IMR-90 (cell line): ENCODE measurements at regions not wholly inside any gene's neighbourhood (a gene's known extent, or its start where the extent isn't known, plus 50 kb on each side); places are given as distances from the start of the nearest gene placed in this dataset.
A peak's percentile ranks its signal among the peaks of the same experiment; 100 is the strongest.

Experiments used
- ATAC-seq: fragments of 200-7000 bp; cut with Tn5 transposase; 2 replicates; pipeline ENCODE4 v1.9.1; 2020; ENCODE audit warnings: low read depth, mild to moderate bottlenecking, moderate library complexity
- BruUV-seq: library from RNA; stranded (reverse); fragments of 400-500 nt; replicated peaks from 2 replicates; lab custom pipeline; 2021; lab: Mats Ljungman, UMichigan
- CTCF ChIA-PET: fragments of 300-600 bp; formaldehyde crosslinking; extraction: SDS; loops from one replicate; lab custom pipeline; 2021; ENCODE audit warnings: antibody characterized with exemption; lab: Yijun Ruan, JAX
- POLR2A ChIA-PET: fragments of 300-600 bp; sonication (Branson Sonifier 250); formaldehyde crosslinking; loops from one replicate; lab custom pipeline; 2022; ENCODE audit warnings: antibody characterized with exemption; ENCODE audit not compliant: unreplicated experiment; lab: Charles Lee
- DNase-seq: peaks from one replicate; pipeline ENCODE4 v3.0.0; 2013
- H2AFZ ChIP-seq: replicated peaks from 2 replicates; pipeline ENCODE3; 2013; ENCODE audit warnings: low read length, mild to moderate bottlenecking; ENCODE audit not compliant: poor library complexity
- H2AK5ac ChIP-seq: 2 replicates; pipeline ENCODE4 v1.6.1; 2013; ENCODE audit warnings: low read depth, low read length, inconsistent platforms
- H2AK9ac ChIP-seq: replicated peaks from 2 replicates; pipeline ENCODE3; 2013; ENCODE audit warnings: mild to moderate bottlenecking, low read depth, low read length, moderate library complexity; ENCODE audit not compliant: poor library complexity
- H2BK120ac ChIP-seq: 2 replicates; pipeline ENCODE4 v1.6.1; 2013; ENCODE audit warnings: low read depth, low read length, inconsistent platforms
- H2BK15ac ChIP-seq: 3 replicates; pipeline ENCODE4 v1.6.1; 2013; ENCODE audit warnings: low read depth, low read length, inconsistent platforms
- H2BK20ac ChIP-seq: 2 replicates; pipeline ENCODE4 v1.6.1; 2013; ENCODE audit warnings: low read depth, mild to moderate bottlenecking, inconsistent platforms, low read length, moderate library complexity
- H2BK5ac ChIP-seq: 2 replicates; pipeline ENCODE4 v1.6.1; 2013; ENCODE audit warnings: mild to moderate bottlenecking, low read depth, low read length, inconsistent platforms; ENCODE audit not compliant: poor library complexity, severe bottlenecking
- H3K14ac ChIP-seq: replicated peaks from 2 replicates; pipeline ENCODE4 v1.6.1; 2013; ENCODE audit warnings: low read depth, low read length, inconsistent platforms
- H3K18ac ChIP-seq: 2 replicates; pipeline ENCODE4 v1.6.1; 2013; ENCODE audit warnings: low read depth, low read length, control low read depth
- H3K23ac ChIP-seq: 2 replicates; pipeline ENCODE4 v1.6.1; 2013; ENCODE audit warnings: low read depth, low read length, inconsistent platforms
- H3K27ac ChIP-seq: 2 replicates; pipeline ENCODE4 v1.5.1; 2013; ENCODE audit warnings: mild to moderate bottlenecking, control low read depth, low read length; ENCODE audit not compliant: insufficient read depth
- H3K27me3 ChIP-seq: 2 replicates; pipeline ENCODE4 v1.6.1; 2013; ENCODE audit warnings: low read length; ENCODE audit not compliant: control insufficient read depth, insufficient read depth
- H3K36me3 ChIP-seq: 2 replicates; pipeline ENCODE4 v1.6.1; 2013; ENCODE audit warnings: low read length, mixed read lengths; ENCODE audit not compliant: control insufficient read depth, insufficient read depth
- H3K4ac ChIP-seq: 2 replicates; pipeline ENCODE4 v1.6.1; 2013; ENCODE audit warnings: low read depth, low read length, inconsistent platforms
- H3K4me1 ChIP-seq: 2 replicates; pipeline ENCODE4 v1.6.1; 2013; ENCODE audit warnings: low read length, mixed read lengths; ENCODE audit not compliant: control insufficient read depth, insufficient read depth
- H3K4me2 ChIP-seq: 2 replicates; pipeline ENCODE4 v1.6.1; 2013; ENCODE audit warnings: low read depth, mild to moderate bottlenecking, control low read depth, low read length, moderate library complexity
- H3K4me3 ChIP-seq: 2 replicates; pipeline ENCODE4 v1.5.1; 2013; ENCODE audit warnings: low read depth, mild to moderate bottlenecking, control low read depth, low read length, moderate library complexity; ENCODE audit not compliant: insufficient read depth
- H3K56ac ChIP-seq: 2 replicates; pipeline ENCODE4 v1.6.1; 2013; ENCODE audit warnings: low read length, inconsistent platforms; ENCODE audit not compliant: insufficient read depth; ENCODE audit errors: extremely low read depth
- H3K79me1 ChIP-seq, 2 experiments: 2 replicates each; pipeline ENCODE4 v1.6.1; 2013; ENCODE audit warnings: low read length in 2 of 2, inconsistent platforms in 1 of 2, low read depth in 1 of 2
- H3K9ac ChIP-seq: 2 replicates; pipeline ENCODE4 v1.6.1; 2013; ENCODE audit warnings: low read depth, low read length, control low read depth
- H3K9me1 ChIP-seq: 2 replicates; pipeline ENCODE4 v1.6.1; 2013; ENCODE audit warnings: low read length, inconsistent platforms; ENCODE audit not compliant: insufficient read depth
- H3K9me3 ChIP-seq: 2 replicates; pipeline ENCODE4 v1.6.1; 2013; ENCODE audit warnings: low read length; ENCODE audit not compliant: control insufficient read depth, insufficient read depth
- H4K20me1 ChIP-seq: 2 replicates; pipeline ENCODE4 v1.6.1; 2013; ENCODE audit warnings: low read length, inconsistent platforms; ENCODE audit not compliant: insufficient read depth
- H4K5ac ChIP-seq: 2 replicates; pipeline ENCODE4 v1.6.1; 2013; ENCODE audit warnings: mild to moderate bottlenecking, low read depth, low read length, control low read depth
- H4K8ac ChIP-seq, 2 experiments: 2 replicates each; pipeline ENCODE4 v1.6.1; 2013; ENCODE audit warnings: low read depth in 2 of 2, low read length in 2 of 2, control low read depth in 1 of 2, inconsistent platforms in 1 of 2
- H4K91ac ChIP-seq: 2 replicates; pipeline ENCODE4 v1.6.1; 2013; ENCODE audit warnings: low read depth, low read length, inconsistent platforms; ENCODE audit not compliant: insufficient read depth
- BHLHE40 ChIP-seq: fragments of 150-350 bp; IDR thresholded peaks from 2 replicates; pipeline ENCODE4 v1.6.1; 2016; ENCODE audit warnings: mild to moderate bottlenecking, low read depth, low read length
- CEBPB ChIP-seq: IDR thresholded peaks from 2 replicates; pipeline ENCODE4 v1.6.1; 2012; ENCODE audit warnings: low read depth, low read length, improper control_type of control experiment
- FOS ChIP-seq: fragments of 150-350 bp; IDR thresholded peaks from 2 replicates; pipeline ENCODE4 v1.6.1; 2016; ENCODE audit warnings: low read depth, low read length
- MAFK ChIP-seq: IDR thresholded peaks from 2 replicates; pipeline ENCODE4 v1.6.1; 2012; ENCODE audit warnings: low read depth, low read length, improper control_type of control experiment
- MAZ ChIP-seq: IDR thresholded peaks from 2 replicates; pipeline ENCODE4 v1.6.1; 2012; ENCODE audit warnings: low read depth, mild to moderate bottlenecking, low read length, improper control_type of control experiment, moderate library complexity, borderline replicate concordance
- NFE2L2 ChIP-seq: fragments of 150-350 bp; IDR thresholded peaks from 2 replicates; pipeline ENCODE4 v1.6.1; 2016; ENCODE audit warnings: low read depth, mild to moderate bottlenecking, low read length
- POLR2A ChIP-seq: IDR thresholded peaks from 2 replicates; pipeline ENCODE4 v1.6.1; 2012; ENCODE audit warnings: mild to moderate bottlenecking, low read depth, low read length
- RAD21 ChIP-seq: IDR thresholded peaks from 2 replicates; pipeline ENCODE4 v1.6.1; 2012; ENCODE audit warnings: low read length, improper control_type of control experiment
- RCOR1 ChIP-seq: IDR thresholded peaks from 2 replicates; pipeline ENCODE4 v1.6.1; 2012; ENCODE audit warnings: mild to moderate bottlenecking, low read length, improper control_type of control experiment; ENCODE audit not compliant: insufficient replicate concordance
- RFX5 ChIP-seq: IDR thresholded peaks from 2 replicates; pipeline ENCODE4 v1.8.0; 2012; ENCODE audit warnings: low read depth, mild to moderate bottlenecking, low read length, moderate library complexity
- SMC3 ChIP-seq: fragments of 150-350 bp; IDR thresholded peaks from 2 replicates; pipeline ENCODE4 v1.6.1; 2016; ENCODE audit warnings: low read depth, mild to moderate bottlenecking, antibody characterized with exemption, low read length, moderate library complexity
- WGBS, 2 experiments: methylation state at CpG; one replicate each; pipeline versions ENCODE4 v1.1.5 to v1.1.7; 2013; ENCODE audit warnings: missing lambda C conversion rate in 2 of 2; ENCODE audit not compliant: insufficient read length in 1 of 2; ENCODE audit errors: extremely low coverage in 2 of 2; 5-methylcytosine and 5-hydroxymethylcytosine counted together
- dilution Hi-C: fragments of 300-500 bp; cut with HindIII; formaldehyde crosslinking; loops from one replicate; pipeline ENCODE4 v1.14.3; 2018; ENCODE audit warnings: low sequenced_read_pairs; ENCODE audit not compliant: unreplicated experiment
- in situ Hi-C: fragments of 300-500 bp; cut with MboI; formaldehyde crosslinking; loops from 3 replicates; pipeline ENCODE4 v1.14.3; 2019; ENCODE audit warnings: low sequenced_read_pairs, inconsistent platforms, mixed read lengths
- intact Hi-C: fragments of 100-400 bp; cut with micrococcal nuclease; formaldehyde crosslinking; loops from 2 replicates; pipeline ENCODE4 v1.10.0; 2022
- TF ChIP-seq, protein P1 (sequence below): conservative IDR thresholded peaks from 2 replicates; pipeline ENCODE4 v1.5.1; 2012; ENCODE audit warnings: mild to moderate bottlenecking, low read depth, low read length, improper control_type of control experiment
- TF ChIP-seq, protein P2 (sequence below): fragments of 150-350 bp; IDR thresholded peaks from 2 replicates; pipeline ENCODE4 v1.6.1; 2016; ENCODE audit warnings: low read depth, mild to moderate bottlenecking, low read length, moderate library complexity, borderline replicate concordance
- TF ChIP-seq, protein P3 (sequence below): fragments of 150-350 bp; IDR thresholded peaks from 2 replicates; pipeline ENCODE4 v1.6.1; 2017; ENCODE audit warnings: mild to moderate bottlenecking, antibody characterized with exemption, low read length, low read depth

DNA sequence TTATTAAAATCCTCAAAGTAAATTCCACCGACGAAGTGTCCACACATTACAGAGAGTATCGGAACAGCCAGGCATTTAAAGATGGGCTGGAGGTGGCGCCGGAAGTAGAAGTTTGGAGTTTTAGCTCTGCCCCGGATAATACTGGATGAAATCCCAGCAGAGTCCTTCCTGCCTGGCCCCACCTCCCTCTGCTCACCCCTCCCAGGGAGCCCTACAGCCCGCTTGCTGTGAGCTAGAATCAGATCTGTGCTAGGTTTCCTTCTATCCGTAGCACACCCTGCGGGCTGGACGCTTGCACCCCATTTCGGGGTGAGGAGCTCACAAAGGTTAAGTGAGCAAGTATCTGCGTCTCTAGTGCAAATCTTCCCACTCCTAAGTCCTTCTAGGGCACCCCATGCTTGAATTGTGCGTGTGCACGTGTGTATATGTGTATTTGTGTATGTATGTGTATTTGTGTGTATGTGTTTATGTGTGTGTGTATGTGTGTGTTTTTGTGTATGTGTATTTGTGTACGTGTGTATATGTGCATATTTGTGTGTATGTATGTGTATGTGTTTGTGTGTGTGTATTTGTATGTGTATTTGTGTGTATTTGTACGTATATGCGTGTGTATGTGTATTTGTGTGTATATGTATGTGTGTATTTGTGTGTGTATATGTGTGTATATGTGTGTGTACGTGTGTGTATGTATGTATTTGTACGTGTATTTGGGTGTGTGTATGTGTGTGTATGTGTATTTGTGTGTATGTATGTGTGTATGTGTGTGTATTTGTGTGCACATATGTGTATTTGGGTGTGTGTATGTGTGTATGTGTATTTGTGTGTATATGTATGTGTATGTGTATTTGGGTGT is 61.4 kb downstream of the HAPSTR1 start:
- Histone ChIP-seq H3K4me2 (no peak overlapping the region), H4K20me1 (no peaks in the 10 kb centered on the region), H2BK20ac (0 out of 2 replicates have a peak overlapping the region, but pooled peaks have one; percentile 39), H3K27me3 (no peaks in the 10 kb centered on the region; the same call in 1 of the 2 replicates), H3K9me3 (no peaks in the 10 kb centered on the region), H3K36me3 (no peaks in the 10 kb centered on the region), H3K23ac (no peak overlapping the region), H3K4me3 (no peak overlapping the region), H3K18ac (no peak overlapping the region; the same call in 1 of the 2 replicates), H2AK5ac (peak overlapping the region; percentile 40), H3K56ac (no peak overlapping the region), H3K27ac (no peak overlapping the region), H3K9me1 (no peaks in the 10 kb centered on the region; the same call in none of the 2 replicates), H4K91ac (no peak overlapping the region), H2BK5ac (peak overlapping the region; percentile 85), H2AK9ac (no peak overlapping the region), H4K8ac (no peak overlapping the region), H3K9ac (no peak overlapping the region), H3K4ac (no peak overlapping the region), H4K5ac (no peak overlapping the region), H3K4me1 (peaks cover 6% of the 10 kb centered on the region; the same call in 1 of the 2 replicates), H2AFZ (no peak overlapping the region), H3K14ac (no peak overlapping the region), H2BK15ac (no peak overlapping the region), H3K79me1 (no peaks in the 10 kb centered on the region), H2BK120ac (peak overlapping the region; percentile 62; the same call in 1 of the 2 replicates)
- WGBS, 2 experiments = 80 to 100% methylated on average over 2 to 8 of the region's 19 CpGs
- in situ Hi-C loops (loop anchor here (10.0 to 25.0 kb wide), 2 partner anchors 1034 to 1592 kb away; partner anchors contain the start of genes GRIN2A and NUBP1), dilution Hi-C loops (no loop called here), intact Hi-C loops (no loop called here)
- BruUV-seq = no TSS peak
- ATAC-seq (no peak), DNase-seq (no peak)
- CTCF ChIA-PET = interaction anchor here (0.6 to 1.8 kb wide), 2 partner anchors 14 to 1717 kb away, joined by 3 to 5 read pairs; no protein-coding TSS in a partner anchor
- POLR2A ChIA-PET = no interaction called here
- TF ChIP-seq SMC3 (no peak), NFE2L2 (no peak), MAZ (no peak), RAD21 (no peak), BHLHE40 (no peak), POLR2A (no peak), RFX5 (no peak), MAFK (no peak), CEBPB (no peak), FOS (no peak), RCOR1 (no peak)
- TF ChIP-seq, protein P1, sequence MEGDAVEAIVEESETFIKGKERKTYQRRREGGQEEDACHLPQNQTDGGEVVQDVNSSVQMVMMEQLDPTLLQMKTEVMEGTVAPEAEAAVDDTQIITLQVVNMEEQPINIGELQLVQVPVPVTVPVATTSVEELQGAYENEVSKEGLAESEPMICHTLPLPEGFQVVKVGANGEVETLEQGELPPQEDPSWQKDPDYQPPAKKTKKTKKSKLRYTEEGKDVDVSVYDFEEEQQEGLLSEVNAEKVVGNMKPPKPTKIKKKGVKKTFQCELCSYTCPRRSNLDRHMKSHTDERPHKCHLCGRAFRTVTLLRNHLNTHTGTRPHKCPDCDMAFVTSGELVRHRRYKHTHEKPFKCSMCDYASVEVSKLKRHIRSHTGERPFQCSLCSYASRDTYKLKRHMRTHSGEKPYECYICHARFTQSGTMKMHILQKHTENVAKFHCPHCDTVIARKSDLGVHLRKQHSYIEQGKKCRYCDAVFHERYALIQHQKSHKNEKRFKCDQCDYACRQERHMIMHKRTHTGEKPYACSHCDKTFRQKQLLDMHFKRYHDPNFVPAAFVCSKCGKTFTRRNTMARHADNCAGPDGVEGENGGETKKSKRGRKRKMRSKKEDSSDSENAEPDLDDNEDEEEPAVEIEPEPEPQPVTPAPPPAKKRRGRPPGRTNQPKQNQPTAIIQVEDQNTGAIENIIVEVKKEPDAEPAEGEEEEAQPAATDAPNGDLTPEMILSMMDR = no peak
- TF ChIP-seq, protein P2, sequence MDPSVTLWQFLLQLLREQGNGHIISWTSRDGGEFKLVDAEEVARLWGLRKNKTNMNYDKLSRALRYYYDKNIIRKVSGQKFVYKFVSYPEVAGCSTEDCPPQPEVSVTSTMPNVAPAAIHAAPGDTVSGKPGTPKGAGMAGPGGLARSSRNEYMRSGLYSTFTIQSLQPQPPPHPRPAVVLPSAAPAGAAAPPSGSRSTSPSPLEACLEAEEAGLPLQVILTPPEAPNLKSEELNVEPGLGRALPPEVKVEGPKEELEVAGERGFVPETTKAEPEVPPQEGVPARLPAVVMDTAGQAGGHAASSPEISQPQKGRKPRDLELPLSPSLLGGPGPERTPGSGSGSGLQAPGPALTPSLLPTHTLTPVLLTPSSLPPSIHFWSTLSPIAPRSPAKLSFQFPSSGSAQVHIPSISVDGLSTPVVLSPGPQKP = no peak
- TF ChIP-seq, protein P3, sequence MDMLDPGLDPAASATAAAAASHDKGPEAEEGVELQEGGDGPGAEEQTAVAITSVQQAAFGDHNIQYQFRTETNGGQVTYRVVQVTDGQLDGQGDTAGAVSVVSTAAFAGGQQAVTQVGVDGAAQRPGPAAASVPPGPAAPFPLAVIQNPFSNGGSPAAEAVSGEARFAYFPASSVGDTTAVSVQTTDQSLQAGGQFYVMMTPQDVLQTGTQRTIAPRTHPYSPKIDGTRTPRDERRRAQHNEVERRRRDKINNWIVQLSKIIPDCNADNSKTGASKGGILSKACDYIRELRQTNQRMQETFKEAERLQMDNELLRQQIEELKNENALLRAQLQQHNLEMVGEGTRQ = no peak
